ENCODE measurements at regions not wholly inside any gene's neighbourhood (a gene's known extent, or its start where the extent isn't known, plus 50 kb on each side); places are given as distances from the start of the nearest gene placed in this dataset.

- TF ChIP-seq CTCF (IDR thresholded peaks at IDR 0.05) = no peak
- no peak for TF ChIP-seq POLR2AphosphoS5 (IDR thresholded peaks at IDR 0.05)
- TF ChIP-seq POLR2A (IDR thresholded peaks at IDR 0.05) = no peak
Observed at GRCh38 chr9:88773126-88773525, 218.1 kb upstream of the S1PR3 start.

Data from transverse colon (tissue), 4 donors.